ENCODE measurements at regions not wholly inside any gene's neighbourhood (a gene's known extent, or its start where the extent isn't known, plus 50 kb on each side); places are given as distances from the start of the nearest gene placed in this dataset.

DNA sequence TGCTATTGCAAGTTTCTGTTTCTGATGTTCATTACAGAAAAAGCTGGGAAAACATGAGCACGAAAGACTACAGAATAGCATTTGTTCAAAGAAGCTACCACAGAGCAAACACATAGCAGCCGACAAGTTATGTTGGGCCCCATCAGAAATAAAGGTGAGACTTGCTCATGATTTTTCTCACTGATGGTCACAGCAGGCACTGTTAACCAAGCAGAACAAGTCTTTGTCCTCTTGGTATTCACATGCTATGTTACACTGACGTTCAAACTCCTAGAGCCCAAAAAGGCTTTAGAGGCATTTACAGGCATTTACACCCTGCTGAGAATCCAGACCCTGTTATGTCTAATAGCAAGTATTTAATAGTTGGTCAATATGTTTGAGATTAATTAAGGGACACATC is 235.0 kb upstream of the HNMT start:
- no peak for ATAC-seq
- no peak for DNase-seq (ENCODE audit: low spot score)

GRCh38 chr2:137737559-137737958 is 226.7 kb upstream of the HNMT start:
- no peak for DNase-seq (ENCODE audit: low spot score)
- ATAC-seq: no peak

GRCh38 chr2:137741784-137742362 is 222.4 kb upstream of the HNMT start:
- DNase-seq (ENCODE audit: low spot score): no peak
- ATAC-seq: no peak

DNA sequence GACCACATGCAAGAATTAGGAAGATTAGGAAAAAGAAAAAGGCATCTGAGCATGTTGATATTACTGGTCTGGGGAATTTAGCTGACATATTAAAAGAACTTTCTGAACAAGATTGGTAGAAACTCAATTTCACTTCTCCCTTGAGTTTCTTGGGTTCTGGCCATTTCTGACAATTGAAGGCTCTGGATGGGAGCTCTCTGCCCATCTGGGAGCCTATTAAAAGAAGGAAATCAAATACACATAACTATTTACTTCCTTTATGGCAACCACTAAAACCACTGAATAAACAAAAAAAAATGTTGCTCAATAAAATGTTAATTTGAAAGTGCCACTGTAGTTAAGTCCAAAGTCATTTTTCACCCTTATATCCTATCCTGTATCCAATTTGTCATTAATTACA is 216.8 kb upstream of the HNMT start:
- DNase-seq (ENCODE audit: low spot score) (no peak), ATAC-seq (no peak)

GRCh38 chr2:137748533-137748932 is 215.7 kb upstream of the HNMT start:
- DNase-seq (ENCODE audit: low spot score) (no peak), ATAC-seq (no peak)

- ATAC-seq (no peak), DNase-seq (ENCODE audit: low spot score) (no peak)
Measured at GRCh38 chr2:137764646-137765045, 199.6 kb upstream of the HNMT start.

DNA sequence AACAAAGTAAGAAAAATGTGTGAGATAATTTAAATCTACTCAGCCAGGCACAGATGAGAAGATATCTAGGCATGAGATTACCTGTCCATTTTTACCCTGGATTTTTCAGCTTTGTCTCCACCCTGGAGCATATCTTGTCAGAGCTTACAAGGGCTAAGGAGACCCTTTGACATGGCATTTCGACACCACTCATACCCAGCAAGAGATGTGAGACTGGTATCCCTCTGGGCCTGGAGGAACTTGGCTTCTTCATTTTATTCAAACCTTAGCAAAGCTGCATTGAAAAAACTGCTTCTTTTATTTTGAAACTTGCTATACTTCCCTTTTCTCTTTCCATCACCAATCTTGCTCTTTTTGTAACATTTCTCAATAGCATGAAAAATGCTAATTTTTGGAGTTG is 194.9 kb upstream of the HNMT start:
- DNase-seq (ENCODE audit: low spot score): no peak
- no peak for ATAC-seq

GRCh38 chr2:137770166-137770565 is 194.1 kb upstream of the HNMT start:
- no peak for ATAC-seq

DNA sequence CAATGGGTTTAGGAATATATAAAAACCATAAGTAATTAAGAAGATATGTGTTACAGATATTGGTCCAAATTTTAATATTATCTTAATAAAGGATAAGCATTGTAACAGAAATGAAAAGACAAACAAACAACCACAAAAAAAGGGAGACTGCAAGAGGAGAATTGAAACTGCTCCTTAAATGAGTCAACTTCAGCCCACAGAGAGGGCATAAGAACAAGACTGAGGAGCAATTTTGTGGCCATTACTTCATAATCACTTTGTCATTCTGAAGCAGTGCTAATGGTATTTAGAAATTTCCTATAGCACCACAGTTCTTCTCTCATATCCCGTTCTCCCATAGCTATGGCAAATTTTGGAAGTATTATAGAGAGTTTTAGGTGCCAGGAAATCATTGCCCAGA is 193.2 kb upstream of the HNMT start:
- no peak for ATAC-seq

More at GRCh38 chr2:137770166-137770565, 194.1 kb upstream of the HNMT start:
- DNase-seq (ENCODE audit: low spot score): no peak

GRCh38 chr2:137772451-137772850 is 191.8 kb upstream of the HNMT start:
- DNase-seq (ENCODE audit: low spot score) (no peak), ATAC-seq (no peak)

More for the DNA sequence above, 193.2 kb upstream of the HNMT start:
- DNase-seq (ENCODE audit: low spot score): no peak

- DNase-seq (ENCODE audit: low spot score) (no peak), ATAC-seq (no peak)
Measured at GRCh38 chr2:137775529-137775928, 188.7 kb upstream of the HNMT start.

- ATAC-seq (no peak), DNase-seq (ENCODE audit: low spot score) (no peak)
Measured at GRCh38 chr2:137776697-137777096, 187.6 kb upstream of the HNMT start.

- DNase-seq (ENCODE audit: low spot score) (no peak), ATAC-seq (no peak)
Measured at GRCh38 chr2:137797641-137798040, 166.6 kb upstream of the HNMT start.

DNA sequence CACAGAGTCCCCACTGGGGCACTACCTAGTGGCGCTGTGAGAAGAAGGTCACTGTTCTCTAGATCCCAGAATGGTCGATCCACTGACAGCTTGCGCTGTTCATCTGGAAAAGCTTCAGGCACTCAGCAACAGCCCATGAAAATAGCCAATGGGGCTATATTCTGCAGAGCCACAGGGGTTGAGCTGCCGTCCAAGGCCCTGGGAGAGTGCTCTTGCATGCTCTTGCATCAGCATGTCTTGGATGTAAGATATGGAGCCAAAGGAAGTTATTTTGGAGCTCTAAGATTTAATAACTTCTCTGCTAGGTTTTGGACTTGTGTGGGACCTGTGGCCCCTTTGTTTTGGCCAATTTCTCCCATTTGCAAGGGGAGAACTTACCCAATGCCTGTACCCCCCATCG is 164.7 kb upstream of the HNMT start:
- DNase-seq (ENCODE audit: low spot score) (no peak), ATAC-seq (no peak)

GRCh38 chr2:137800386-137800785 is 163.9 kb upstream of the HNMT start:
- no peak for ATAC-seq

GRCh38 chr2:137801228-137801627 is 163.0 kb upstream of the HNMT start:
- no peak for ATAC-seq
- DNase-seq (ENCODE audit: low spot score): no peak

More at GRCh38 chr2:137800386-137800785, 163.9 kb upstream of the HNMT start:
- DNase-seq (ENCODE audit: low spot score): no peak

DNA sequence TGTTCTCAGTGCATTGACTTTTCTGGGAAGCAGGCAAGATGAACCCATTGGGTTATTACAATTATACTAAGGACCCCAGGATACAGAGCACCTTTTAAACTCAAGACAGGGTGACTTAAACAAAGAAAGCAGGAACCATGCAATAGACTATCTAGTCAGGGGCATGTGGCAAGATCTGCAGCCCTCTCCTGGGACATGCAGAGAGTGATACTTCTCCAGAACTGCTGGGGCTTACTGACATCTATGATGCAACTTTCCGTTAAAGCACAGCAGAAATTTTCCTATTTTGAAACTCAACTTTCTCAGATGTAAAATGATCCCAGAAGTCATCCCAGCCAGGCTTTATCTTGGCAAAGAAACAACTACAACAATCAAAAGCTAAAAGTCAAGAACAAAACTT is 162.2 kb upstream of the HNMT start:
- DNase-seq (ENCODE audit: low spot score) (no peak), ATAC-seq (no peak)

- DNase-seq (ENCODE audit: low spot score) (no peak), ATAC-seq (no peak)
Measured at GRCh38 chr2:137806068-137806805, 158.0 kb upstream of the HNMT start.

DNA sequence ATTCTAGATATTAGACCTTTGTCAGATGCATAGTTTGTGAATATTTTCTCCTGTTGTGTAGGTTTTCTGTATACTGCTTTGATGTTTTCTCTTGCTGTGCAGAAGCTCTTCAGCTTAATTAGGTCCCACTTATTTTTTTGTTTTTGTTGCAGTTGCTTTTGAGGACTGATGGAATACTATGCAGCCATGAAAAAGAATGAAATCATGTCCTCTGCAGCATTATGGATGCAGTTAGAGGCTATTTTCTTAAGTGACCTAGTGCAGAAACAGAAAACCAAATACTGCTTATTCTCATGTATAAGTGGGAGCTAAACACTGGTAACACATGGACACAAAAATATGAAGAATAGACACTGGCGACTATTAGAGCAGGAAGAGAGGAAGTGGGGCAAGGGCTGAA is 155.0 kb upstream of the HNMT start:
- DNase-seq (ENCODE audit: low spot score) (no peak), ATAC-seq (no peak)

GRCh38 chr2:137809837-137810236 is 154.4 kb upstream of the HNMT start:
- ATAC-seq (no peak), DNase-seq (ENCODE audit: low spot score) (no peak)

- ATAC-seq (no peak), DNase-seq (ENCODE audit: low spot score) (no peak)
Measured at GRCh38 chr2:137812517-137812916, 151.8 kb upstream of the HNMT start.

DNA sequence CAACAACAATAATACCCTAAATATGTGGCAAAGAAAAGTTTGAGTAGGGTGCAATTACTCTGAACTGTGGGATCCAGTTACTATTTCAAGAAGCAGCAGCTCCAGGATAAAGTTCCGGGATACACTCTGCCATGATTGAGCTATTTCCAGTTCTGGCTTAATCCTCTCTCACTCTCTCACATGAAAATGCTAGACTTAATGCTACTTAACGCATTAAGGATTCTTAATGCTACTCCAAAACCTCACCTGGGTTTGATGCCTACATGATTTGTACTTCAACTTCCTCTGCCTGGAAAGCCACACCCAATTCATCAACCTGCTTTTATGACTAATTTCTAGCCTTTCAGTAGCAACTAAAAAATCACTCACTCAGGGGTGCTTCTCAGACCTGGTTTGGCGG is 151.1 kb upstream of the HNMT start:
- no peak for ATAC-seq
- no peak for DNase-seq (ENCODE audit: low spot score)

DNA sequence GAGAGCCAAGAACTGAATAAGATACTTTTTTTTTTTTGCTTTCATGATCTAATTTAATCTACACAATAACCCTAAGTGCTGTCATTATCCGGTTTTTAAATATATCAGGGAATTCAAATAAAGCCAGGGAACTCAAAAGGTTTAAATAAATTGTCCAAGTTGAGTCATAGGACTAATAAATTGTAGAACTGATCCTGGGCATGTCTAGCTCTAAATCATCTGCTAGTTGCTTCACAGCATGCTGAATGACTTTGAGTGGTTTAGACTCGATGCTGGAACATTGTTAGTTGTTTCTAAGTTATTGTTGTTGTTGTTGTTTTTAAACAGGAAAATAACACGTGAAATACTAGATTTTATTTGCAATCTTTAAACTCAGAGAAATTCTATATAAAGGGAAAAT is 147.2 kb upstream of the HNMT start:
- ATAC-seq (no peak), DNase-seq (ENCODE audit: low spot score) (no peak)
